GM12878 (cell line): ENCODE measurements at regions not wholly inside any gene's neighbourhood (a gene's known extent, or its start where the extent isn't known, plus 50 kb on each side); places are given as distances from the start of the nearest gene placed in this dataset.

Experiments used
- ATAC-seq: fragments of 200-7000 bp; cut with Tn5 transposase; 3 replicates; pipeline ENCODE4 v1.9.1; 2020; ENCODE audit warnings: mild to moderate bottlenecking, moderate library complexity
- BruUV-seq: library from RNA; stranded (reverse); fragments of 400-500 nt; replicated peaks from 2 replicates; lab custom pipeline; 2021; lab: Mats Ljungman, UMichigan
- CTCF ChIA-PET: fragments of 300-600 bp; sonication (Branson Sonifier 250); formaldehyde crosslinking; extraction: SDS; loops from one replicate; lab custom pipeline; 2021; ENCODE audit warnings: inconsistent platforms; lab: Yijun Ruan, JAX
- POLR2A ChIA-PET: fragments of 350-600 bp; formaldehyde crosslinking; extraction: SDS; loops from one replicate; lab custom pipeline; 2021; ENCODE audit warnings: inconsistent platforms; lab: Charles Lee
- RAD21 ChIA-PET: fragments of 300-600 bp; sonication (Branson Sonifier 250); formaldehyde crosslinking; loops from one replicate; lab custom pipeline; 2023; ENCODE audit warnings: antibody characterized with exemption; ENCODE audit not compliant: unreplicated experiment; lab: Charles Lee
- SMC1A ChIA-PET: fragments of 300-600 bp; sonication (Branson Sonifier 250); formaldehyde crosslinking; loops from one replicate; lab custom pipeline; 2023; ENCODE audit not compliant: unreplicated experiment, uncharacterized antibody; lab: Charles Lee
- DNase-seq: peaks from one replicate; pipeline ENCODE4 v3.0.0-alpha.2; 2011; ENCODE audit warnings: low read depth, low spot score
- FAIRE-seq: peaks from 3 replicates; lab custom pipeline; 2011; peaks lifted over from hg19 to GRCh38; lab: Jason Lieb, UNC
- H2AFZ ChIP-seq: 2 replicates; pipeline ENCODE4 v1.6.0; 2011; ENCODE audit warnings: low read depth, low read length, control low read depth; ENCODE audit not compliant: control insufficient read depth
- H3K27ac ChIP-seq: 2 replicates; pipeline ENCODE4 v1.5.1; 2011; ENCODE audit warnings: control low read depth; ENCODE audit not compliant: control insufficient read depth, insufficient read depth
- H3K27me3 ChIP-seq, 2 experiments: replicated peaks in 1 of 2; 2 replicates each; pipeline versions ENCODE4 v1.6.0 to v1.6.1; 2011; ENCODE audit warnings: low read length in 1 of 2; ENCODE audit not compliant: control insufficient read depth in 2 of 2, insufficient read depth in 2 of 2
- H3K36me3 ChIP-seq, 2 experiments: 2 replicates each; pipeline ENCODE4 v1.5.1; 2011; ENCODE audit warnings: low read length in 1 of 2; ENCODE audit not compliant: control insufficient read depth in 2 of 2, insufficient read depth in 2 of 2
- H3K4me1 ChIP-seq: 2 replicates; pipeline ENCODE4 v1.6.1; 2011; ENCODE audit warnings: mild to moderate bottlenecking, low read length, moderate library complexity, mixed read lengths; ENCODE audit not compliant: control insufficient read depth, insufficient read depth
- H3K4me2 ChIP-seq: 2 replicates; pipeline ENCODE4 v1.6.0; 2011; ENCODE audit warnings: control low read depth; ENCODE audit not compliant: control insufficient read depth, insufficient read depth
- H3K4me3 ChIP-seq: fragments of 200-600 bp; sonication (generic); 2 replicates; pipeline ENCODE4 v1.5.1; 2016
- H3K79me2 ChIP-seq: 2 replicates; pipeline ENCODE4 v1.6.0; 2011; ENCODE audit warnings: low read length; ENCODE audit not compliant: control insufficient read depth, insufficient read depth
- H3K9ac ChIP-seq: 2 replicates; pipeline ENCODE4 v1.8.0; 2011; ENCODE audit warnings: low read length, control low read depth, mixed read lengths; ENCODE audit not compliant: control insufficient read depth, insufficient read depth
- H3K9me3 ChIP-seq: replicated peaks from 3 replicates; pipeline ENCODE4 v1.5.1; 2011; ENCODE audit warnings: mild to moderate bottlenecking, low read length; ENCODE audit not compliant: control insufficient read depth, insufficient read depth
- H4K20me1 ChIP-seq: 2 replicates; pipeline ENCODE4 v1.6.0; 2011; ENCODE audit not compliant: control insufficient read depth, insufficient read depth
- CHD2 ChIP-seq: IDR thresholded peaks from 2 replicates; pipeline ENCODE4 v1.6.1; 2011; ENCODE audit warnings: low read depth, low read length, improper control_type of control experiment, borderline replicate concordance
- E2F8 ChIP-seq: fragments of 450-650 bp; IDR thresholded peaks from 2 replicates; pipeline ENCODE4 v1.6.1; 2018; ENCODE audit warnings: mild to moderate bottlenecking, low read depth, moderate library complexity; ENCODE audit not compliant: partially characterized antibody
- ESRRA ChIP-seq: IDR thresholded peaks from 2 replicates; pipeline ENCODE4 v1.6.1; 2012; ENCODE audit warnings: mild to moderate bottlenecking, low read length, improper control_type of control experiment
- ETV6 ChIP-seq, 2 experiments: fragments of 450-650 bp in 1 of 2; IDR thresholded peaks in 1 of 2; conservative IDR thresholded peaks in 1 of 2; 2 replicates each; pipeline ENCODE4 v1.6.1; 2014; ENCODE audit warnings: antibody characterized with exemption in 1 of 2, borderline replicate concordance in 1 of 2, low read depth in 1 of 2, mild to moderate bottlenecking in 1 of 2, moderate library complexity in 1 of 2
- IRF4 ChIP-seq: IDR thresholded peaks from 2 replicates; pipeline ENCODE4 v1.6.1; 2011; ENCODE audit warnings: low read depth, low read length
- JUNB ChIP-seq: IDR thresholded peaks from 2 replicates; pipeline ENCODE4 v1.6.1; 2016; ENCODE audit warnings: antibody characterized with exemption, mild to moderate bottlenecking
- JUND ChIP-seq: IDR thresholded peaks from 2 replicates; pipeline ENCODE4 v1.6.1; 2012; ENCODE audit warnings: low read depth, mild to moderate bottlenecking, low read length, improper control_type of control experiment, moderate library complexity
- KAT2A ChIP-seq: conservative IDR thresholded peaks from 2 replicates; pipeline ENCODE4 v1.6.1; 2011; ENCODE audit warnings: low read depth, low read length; ENCODE audit not compliant: control insufficient read depth
- KLF5 ChIP-seq: fragments of 450-650 bp; IDR thresholded peaks from 2 replicates; pipeline ENCODE4 v1.6.1; 2014; ENCODE audit warnings: mild to moderate bottlenecking; ENCODE audit not compliant: partially characterized antibody
- MTA2 ChIP-seq: fragments of 450-650 bp; IDR thresholded peaks from 2 replicates; pipeline ENCODE4 v1.6.1; 2016; ENCODE audit warnings: low read depth, mild to moderate bottlenecking, moderate library complexity
- NFIC ChIP-seq: IDR thresholded peaks from 2 replicates; pipeline ENCODE4 v1.6.1; 2012; ENCODE audit warnings: low read depth, mild to moderate bottlenecking, inconsistent platforms, low read length, moderate library complexity
- NFYA ChIP-seq: IDR thresholded peaks from 2 replicates; pipeline ENCODE4 v1.6.1; 2011; ENCODE audit warnings: low read depth, mild to moderate bottlenecking, low read length, improper control_type of control experiment, borderline replicate concordance
- NKRF ChIP-seq: fragments of 450-650 bp; conservative IDR thresholded peaks from 2 replicates; pipeline ENCODE4 v1.6.1; 2017; ENCODE audit warnings: mild to moderate bottlenecking, moderate library complexity
- NRF1 ChIP-seq: conservative IDR thresholded peaks from 2 replicates; pipeline ENCODE4 v1.6.1; 2011; ENCODE audit warnings: mild to moderate bottlenecking, low read depth, low read length, improper control_type of control experiment
- POLR2A ChIP-seq: IDR thresholded peaks from 2 replicates; pipeline ENCODE4 v1.6.1; 2011; ENCODE audit warnings: low read depth, mild to moderate bottlenecking, low read length
- SIN3A ChIP-seq: IDR thresholded peaks from 2 replicates; pipeline ENCODE4 v1.6.1; 2012; ENCODE audit warnings: low read depth, low read length, improper control_type of control experiment
- SUPT20H ChIP-seq: IDR thresholded peaks from 2 replicates; pipeline ENCODE4 v1.6.1; 2011; ENCODE audit warnings: low read depth, mild to moderate bottlenecking, low read length, moderate library complexity, borderline replicate concordance; ENCODE audit not compliant: control insufficient read depth
- TAF1 ChIP-seq: IDR thresholded peaks from 2 replicates; pipeline ENCODE4 v1.6.1; 2011; ENCODE audit warnings: mild to moderate bottlenecking, low read depth, low read length, borderline replicate concordance
- ZNF217 ChIP-seq: fragments of 450-650 bp; IDR thresholded peaks from 2 replicates; pipeline ENCODE4 v1.6.1; 2017; ENCODE audit warnings: antibody characterized with exemption, mild to moderate bottlenecking
- WGBS: methylation state at CpG from one replicate; pipeline ENCODE4 v1.1.6; 2016; ENCODE audit warnings: low lambda C conversion rate; ENCODE audit not compliant: insufficient replicate concordance, insufficient coverage; ENCODE audit errors: missing lambda C conversion rate; 5-methylcytosine and 5-hydroxymethylcytosine counted together
- in situ Hi-C: fragments of 300-500 bp; cut with MboI; formaldehyde crosslinking; loops from 9 replicates; pipeline ENCODE4 v1.14.3; 2018; ENCODE audit warnings: mixed read lengths
- intact Hi-C: fragments of 100-400 bp; cut with micrococcal nuclease; formaldehyde crosslinking; loops from one replicate; pipeline ENCODE4 v1.14.2; 2022; ENCODE audit not compliant: unreplicated experiment
- TF ChIP-seq, protein P1 (sequence below): IDR thresholded peaks from 2 replicates; pipeline ENCODE4 v1.6.1; 2012; ENCODE audit warnings: low read length, inconsistent platforms

GRCh38 chr3:80094589-80094988 is 326.8 kb upstream of the ROBO1 start (continued):
- TF ChIP-seq ESRRA (no peak), IRF4 (no peak), KAT2A (no peak), MTA2 (no peak), JUND (no peak), JUNB (no peak), SUPT20H (no peak), ZNF217 (no peak), KLF5 (no peak), TAF1 (no peak), NFYA (no peak)

- intact Hi-C loops, result no loop called here
- Histone ChIP-seq H3K4me1 (no peaks in the 10 kb centered on the region), H3K4me2 (no peak overlapping the region), H3K36me3 (no peaks in the 10 kb centered on the region), H3K27me3 (no peaks in the 10 kb centered on the region), H3K9ac (no peak overlapping the region), H4K20me1 (no peaks in the 10 kb centered on the region), H3K9me3 (no peaks in the 10 kb centered on the region), H3K4me3 (no peak overlapping the region), H3K79me2 (no peaks in the 10 kb centered on the region), H3K27ac (no peak overlapping the region), H2AFZ (no peak overlapping the region)
- 0% methylated on average over 1 of the region's 1 CpG for WGBS
- in situ Hi-C loops, result no loop called here
- ChIA-PET CTCF (no interaction called here), RAD21 (no interaction called here), POLR2A (no interaction called here), SMC1A (no interaction called here)
- FAIRE-seq (no peak), ATAC-seq (no peak), DNase-seq (no peak)
- no TSS peak for BruUV-seq
- TF ChIP-seq, protein P1, sequence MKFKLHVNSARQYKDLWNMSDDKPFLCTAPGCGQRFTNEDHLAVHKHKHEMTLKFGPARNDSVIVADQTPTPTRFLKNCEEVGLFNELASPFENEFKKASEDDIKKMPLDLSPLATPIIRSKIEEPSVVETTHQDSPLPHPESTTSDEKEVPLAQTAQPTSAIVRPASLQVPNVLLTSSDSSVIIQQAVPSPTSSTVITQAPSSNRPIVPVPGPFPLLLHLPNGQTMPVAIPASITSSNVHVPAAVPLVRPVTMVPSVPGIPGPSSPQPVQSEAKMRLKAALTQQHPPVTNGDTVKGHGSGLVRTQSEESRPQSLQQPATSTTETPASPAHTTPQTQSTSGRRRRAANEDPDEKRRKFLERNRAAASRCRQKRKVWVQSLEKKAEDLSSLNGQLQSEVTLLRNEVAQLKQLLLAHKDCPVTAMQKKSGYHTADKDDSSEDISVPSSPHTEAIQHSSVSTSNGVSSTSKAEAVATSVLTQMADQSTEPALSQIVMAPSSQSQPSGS, result no peak
- TF ChIP-seq POLR2A (no peak), SIN3A (no peak), E2F8 (no peak), NRF1 (no peak), CHD2 (no peak), NFYA (no peak), NFIC (no peak), NKRF (no peak), ETV6 (conservative IDR thresholded peaks at IDR 0.05 in 1 of 2, IDR thresholded peaks at IDR 0.05 in 1 of 2; ENCODE audit: borderline replicate concordance in 1 of 2, low read depth in 1 of 2) (no peak), JUND (no peak)
Measured at GRCh38 chr3:80087767-80088166, 320.0 kb upstream of the ROBO1 start.
